Neural cell (in vitro differentiated cells): ENCODE measurements at regions not wholly inside any gene's neighbourhood (a gene's known extent, or its start where the extent isn't known, plus 50 kb on each side); places are given as distances from the start of the nearest gene placed in this dataset.
"Not testable (repeated sequence)": the region's sequence is repeated elsewhere in the genome, so short reads cannot be mapped to it uniquely, and the experiment has no call there.

ENCODE experiments used
- H2AFZ ChIP-seq: fragments of 200-600, 300-800 bp; sonication (generic), shearing (Covaris generic); 2 replicates; pipeline ENCODE4 v1.6.0; 2014; ENCODE audit warnings: low read depth, mild to moderate bottlenecking, antibody characterized with exemption, low read length, moderate library complexity
- H3F3A ChIP-seq: fragments of 200-600 bp; shearing (Covaris generic); 2 replicates; pipeline ENCODE4 v1.6.1; 2016; ENCODE audit warnings: mild to moderate bottlenecking, moderate library complexity, mixed read lengths, antibody characterized with exemption, low read length; ENCODE audit not compliant: insufficient read depth, poor library complexity, severe bottlenecking
- H3K27ac ChIP-seq: fragments of 200-600, 300-800 bp; sonication (generic), shearing (Covaris generic); 2 replicates; pipeline ENCODE4 v1.5.1; 2014; ENCODE audit warnings: mild to moderate bottlenecking, low read length, moderate library complexity
- H3K27me3 ChIP-seq: fragments of 300-800, 200-600 bp; sonication (generic), shearing (Covaris generic); 2 replicates; pipeline ENCODE4 v1.6.0; 2014; ENCODE audit warnings: mild to moderate bottlenecking, low read depth, low read length, moderate library complexity; ENCODE audit not compliant: insufficient read depth
- H3K36me3 ChIP-seq: fragments of 300-800, 200-600 bp; sonication (generic), shearing (Covaris generic); 2 replicates; pipeline ENCODE4 v1.5.1; 2014; ENCODE audit warnings: mild to moderate bottlenecking, antibody characterized with exemption, low read length, moderate library complexity; ENCODE audit not compliant: insufficient read depth
- H3K4me2 ChIP-seq: fragments of 300-800, 200-600 bp; sonication (generic), shearing (Covaris generic); 2 replicates; pipeline ENCODE4 v1.6.0; 2014; ENCODE audit warnings: mild to moderate bottlenecking, low read length
- H3K4me3 ChIP-seq: fragments of 300-800, 200-600 bp; sonication (generic), shearing (Covaris generic); 2 replicates; pipeline ENCODE4 v1.5.1; 2014; ENCODE audit warnings: mild to moderate bottlenecking, low read length, moderate library complexity
- H3K79me2 ChIP-seq: fragments of 200-600 bp; shearing (Covaris generic); replicated peaks from 2 replicates; pipeline ENCODE4 v1.6.0; 2014; ENCODE audit warnings: mild to moderate bottlenecking, low read length, moderate library complexity; ENCODE audit not compliant: insufficient read depth
- H3K9ac ChIP-seq: fragments of 300-800, 200-600 bp; sonication (generic), shearing (Covaris generic); 2 replicates; pipeline ENCODE4 v1.6.1; 2016; ENCODE audit warnings: mild to moderate bottlenecking, low read length, mixed read lengths
- H3K9me2 ChIP-seq: fragments of 200-600 bp; shearing (Covaris generic); 2 replicates; pipeline ENCODE4 v1.6.1; 2016; ENCODE audit warnings: mild to moderate bottlenecking, low read length, mixed read lengths; ENCODE audit not compliant: insufficient read depth
- H3K9me3 ChIP-seq: fragments of 200-600, 300-800 bp; sonication (generic), shearing (Covaris generic); 2 replicates; pipeline ENCODE4 v1.6.1; 2016; ENCODE audit warnings: mild to moderate bottlenecking, mixed run types, low read length, moderate library complexity, mixed read lengths
- H4K20me1 ChIP-seq: fragments of 200-600 bp; shearing (Covaris generic); 2 replicates; pipeline ENCODE4 v1.6.1; 2016; ENCODE audit warnings: mild to moderate bottlenecking, mixed run types; ENCODE audit not compliant: insufficient read depth
- EZH2 ChIP-seq: fragments of 200-600, 300-800 bp; shearing (Covaris generic), sonication (generic); IDR thresholded peaks from 2 replicates; pipeline ENCODE4 v1.6.1; 2014; ENCODE audit warnings: antibody characterized with exemption, low read length, borderline replicate concordance, mild to moderate bottlenecking; ENCODE audit not compliant: insufficient read depth, poor library complexity, severe bottlenecking
- MXI1 ChIP-seq: fragments of 450-650 bp; conservative IDR thresholded peaks from 2 replicates; pipeline ENCODE4 v1.6.1; 2014; ENCODE audit warnings: antibody characterized with exemption, mild to moderate bottlenecking; ENCODE audit not compliant: poor library complexity, severe bottlenecking
- POLR2AphosphoS5 ChIP-seq: IDR thresholded peaks from 2 replicates; pipeline ENCODE4 v1.6.1; 2012
- RAD21 ChIP-seq: fragments of 450-650 bp; conservative IDR thresholded peaks from 2 replicates; pipeline ENCODE4 v1.6.1; 2014; ENCODE audit warnings: antibody characterized with exemption, mild to moderate bottlenecking, moderate library complexity
- SMC3 ChIP-seq: fragments of 450-650 bp; conservative IDR thresholded peaks from 2 replicates; pipeline ENCODE4 v1.6.1; 2014; ENCODE audit warnings: antibody characterized with exemption, mild to moderate bottlenecking, moderate library complexity; ENCODE audit not compliant: poor library complexity
- TAF1 ChIP-seq: IDR thresholded peaks from 2 replicates; pipeline ENCODE4 v1.6.1; 2012; ENCODE audit warnings: low read depth
- TF ChIP-seq, protein P1 (sequence below): IDR thresholded peaks from 2 replicates; pipeline ENCODE4 v1.6.1; 2012; ENCODE audit warnings: borderline replicate concordance

GRCh38 chr12:67788118-67788517, 139.6 kb downstream of the DYRK2 start:
- H3K36me3 ChIP-seq = no peaks in the 10 kb centered on the region
- no peaks in the 10 kb centered on the region for H3K9me2 ChIP-seq
- H3K9me3 ChIP-seq = no peaks in the 10 kb centered on the region
- H3K27ac ChIP-seq = no peak overlapping the region
- H3K79me2 ChIP-seq = no peaks in the 10 kb centered on the region
- no peak overlapping the region for H3K9ac ChIP-seq
- H3F3A ChIP-seq = no peaks in the 10 kb centered on the region
- no peaks in the 10 kb centered on the region for H3K27me3 ChIP-seq
- H3K4me3 ChIP-seq = no peak overlapping the region
- no peak overlapping the region for H3K4me2 ChIP-seq
- no peak overlapping the region for H2AFZ ChIP-seq
- no peaks in the 10 kb centered on the region for H4K20me1 ChIP-seq
- no peak for TF ChIP-seq POLR2AphosphoS5

DNA sequence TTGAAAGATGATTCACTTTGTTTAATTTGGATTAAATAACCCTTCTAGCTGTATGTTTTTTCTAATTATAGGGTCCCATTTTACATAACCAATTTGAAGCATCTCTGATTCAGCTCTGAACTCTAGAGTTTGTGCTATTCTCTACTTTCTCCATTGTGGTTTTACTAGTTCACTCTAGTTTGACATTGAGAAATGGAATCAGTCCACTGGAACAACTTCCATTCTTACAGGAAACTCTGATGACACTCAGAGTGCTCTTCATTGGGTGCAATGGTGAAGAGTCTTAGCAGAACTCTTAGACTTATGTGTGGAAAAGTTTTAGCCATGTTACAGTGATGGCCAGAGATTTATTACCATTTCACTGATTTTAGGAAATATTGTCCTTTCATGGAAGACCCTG, 140.7 kb downstream of the DYRK2 start:
- Histone ChIP-seq H3K9me3 (no peaks in the 10 kb centered on the region), H3K79me2 (no peaks in the 10 kb centered on the region), H3K27me3 (no peaks in the 10 kb centered on the region), H3K9me2 (no peaks in the 10 kb centered on the region), H3K36me3 (no peaks in the 10 kb centered on the region), H3F3A (no peaks in the 10 kb centered on the region), H3K4me2 (no peak overlapping the region), H3K27ac (no peak overlapping the region), H4K20me1 (no peaks in the 10 kb centered on the region), H2AFZ (no peak overlapping the region), H3K9ac (no peak overlapping the region), H3K4me3 (no peak overlapping the region)
- TF ChIP-seq, protein P1, sequence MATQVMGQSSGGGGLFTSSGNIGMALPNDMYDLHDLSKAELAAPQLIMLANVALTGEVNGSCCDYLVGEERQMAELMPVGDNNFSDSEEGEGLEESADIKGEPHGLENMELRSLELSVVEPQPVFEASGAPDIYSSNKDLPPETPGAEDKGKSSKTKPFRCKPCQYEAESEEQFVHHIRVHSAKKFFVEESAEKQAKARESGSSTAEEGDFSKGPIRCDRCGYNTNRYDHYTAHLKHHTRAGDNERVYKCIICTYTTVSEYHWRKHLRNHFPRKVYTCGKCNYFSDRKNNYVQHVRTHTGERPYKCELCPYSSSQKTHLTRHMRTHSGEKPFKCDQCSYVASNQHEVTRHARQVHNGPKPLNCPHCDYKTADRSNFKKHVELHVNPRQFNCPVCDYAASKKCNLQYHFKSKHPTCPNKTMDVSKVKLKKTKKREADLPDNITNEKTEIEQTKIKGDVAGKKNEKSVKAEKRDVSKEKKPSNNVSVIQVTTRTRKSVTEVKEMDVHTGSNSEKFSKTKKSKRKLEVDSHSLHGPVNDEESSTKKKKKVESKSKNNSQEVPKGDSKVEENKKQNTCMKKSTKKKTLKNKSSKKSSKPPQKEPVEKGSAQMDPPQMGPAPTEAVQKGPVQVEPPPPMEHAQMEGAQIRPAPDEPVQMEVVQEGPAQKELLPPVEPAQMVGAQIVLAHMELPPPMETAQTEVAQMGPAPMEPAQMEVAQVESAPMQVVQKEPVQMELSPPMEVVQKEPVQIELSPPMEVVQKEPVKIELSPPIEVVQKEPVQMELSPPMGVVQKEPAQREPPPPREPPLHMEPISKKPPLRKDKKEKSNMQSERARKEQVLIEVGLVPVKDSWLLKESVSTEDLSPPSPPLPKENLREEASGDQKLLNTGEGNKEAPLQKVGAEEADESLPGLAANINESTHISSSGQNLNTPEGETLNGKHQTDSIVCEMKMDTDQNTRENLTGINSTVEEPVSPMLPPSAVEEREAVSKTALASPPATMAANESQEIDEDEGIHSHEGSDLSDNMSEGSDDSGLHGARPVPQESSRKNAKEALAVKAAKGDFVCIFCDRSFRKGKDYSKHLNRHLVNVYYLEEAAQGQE = no peak
- no peak for TF ChIP-seq RAD21
- TF ChIP-seq SMC3 = no peak
- no peak for TF ChIP-seq POLR2AphosphoS5
- TF ChIP-seq MXI1 = no peak
- TF ChIP-seq TAF1 = no peak

- H4K20me1 ChIP-seq = no peaks in the 10 kb centered on the region
- H3K36me3 ChIP-seq = no peaks in the 10 kb centered on the region
- no peak overlapping the region for H3K4me2 ChIP-seq
- H3K4me3 ChIP-seq = no peak overlapping the region
- H3K9me2 ChIP-seq = no peaks in the 10 kb centered on the region
- no peak overlapping the region for H3K9ac ChIP-seq
- no peaks in the 10 kb centered on the region for H3K79me2 ChIP-seq
- no peak overlapping the region for H3K27ac ChIP-seq
- TF ChIP-seq TAF1 = no peak
- no peak for TF ChIP-seq EZH2
- TF ChIP-seq, protein P1 = no peak
- no peak for TF ChIP-seq RAD21
- no peak for TF ChIP-seq POLR2AphosphoS5
- H3K9me3 ChIP-seq = no peaks in the 10 kb centered on the region
- no peaks in the 10 kb centered on the region for H3K27me3 ChIP-seq
- no peak overlapping the region for H2AFZ ChIP-seq
- H3F3A ChIP-seq = no peaks in the 10 kb centered on the region
Observed at GRCh38 chr12:67790660-67791059, 142.1 kb downstream of the DYRK2 start.

- H3K36me3 ChIP-seq, H3K9ac ChIP-seq, H3K27me3 ChIP-seq, H3K9me3 ChIP-seq, H3K79me2 ChIP-seq, H3K4me3 ChIP-seq, H4K20me1 ChIP-seq, H3K4me2 ChIP-seq, H3F3A ChIP-seq, H2AFZ ChIP-seq, H3K27ac ChIP-seq, H3K9me2 ChIP-seq: not testable (repeated sequence)
Observed at GRCh38 chr12:67791362-67791761, 142.8 kb downstream of the DYRK2 start.
